ENCODE measurements at regions not wholly inside any gene's neighbourhood (a gene's known extent, or its start where the extent isn't known, plus 50 kb on each side); places are given as distances from the start of the nearest gene placed in this dataset.
A peak's percentile ranks its signal among the peaks of the same experiment; 100 is the strongest.

DNA sequence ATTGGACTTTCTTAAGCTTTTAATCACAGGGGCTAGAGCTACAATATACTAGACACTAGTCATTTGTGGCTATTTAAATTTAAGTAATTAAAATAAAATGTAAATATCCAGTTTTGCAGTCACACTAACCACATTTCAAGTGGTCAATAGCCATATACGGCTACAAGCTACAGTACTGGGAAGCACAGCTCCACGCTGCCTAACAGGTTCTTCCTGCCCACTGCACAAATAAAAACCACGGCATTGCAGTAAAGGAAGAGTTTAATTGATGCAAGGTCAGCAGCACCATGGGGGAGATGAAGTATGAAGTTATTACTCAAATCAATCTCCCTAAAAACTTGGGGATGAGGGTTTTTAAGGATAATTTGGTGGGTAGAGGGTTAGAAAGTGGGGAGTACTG, 134.1 kb downstream of the LURAP1L start:
- no peak overlapping the region for H3K27ac Mint-ChIP-seq
- no peaks in the 10 kb centered on the region for H3K4me1 Mint-ChIP-seq (ENCODE audit: low read depth in 2 of 2)
- ATAC-seq (no peak), DNase-seq (ENCODE audit: low spot score) (no peak)
- H3K36me3 Mint-ChIP-seq: peaks cover 5% of the 10 kb centered on the region
- no peak overlapping the region for H3K4me3 Mint-ChIP-seq
- no peaks in the 10 kb centered on the region for H3K27me3 Mint-ChIP-seq
- peaks cover 11% of the 10 kb centered on the region for H3K9me3 Mint-ChIP-seq

DNA sequence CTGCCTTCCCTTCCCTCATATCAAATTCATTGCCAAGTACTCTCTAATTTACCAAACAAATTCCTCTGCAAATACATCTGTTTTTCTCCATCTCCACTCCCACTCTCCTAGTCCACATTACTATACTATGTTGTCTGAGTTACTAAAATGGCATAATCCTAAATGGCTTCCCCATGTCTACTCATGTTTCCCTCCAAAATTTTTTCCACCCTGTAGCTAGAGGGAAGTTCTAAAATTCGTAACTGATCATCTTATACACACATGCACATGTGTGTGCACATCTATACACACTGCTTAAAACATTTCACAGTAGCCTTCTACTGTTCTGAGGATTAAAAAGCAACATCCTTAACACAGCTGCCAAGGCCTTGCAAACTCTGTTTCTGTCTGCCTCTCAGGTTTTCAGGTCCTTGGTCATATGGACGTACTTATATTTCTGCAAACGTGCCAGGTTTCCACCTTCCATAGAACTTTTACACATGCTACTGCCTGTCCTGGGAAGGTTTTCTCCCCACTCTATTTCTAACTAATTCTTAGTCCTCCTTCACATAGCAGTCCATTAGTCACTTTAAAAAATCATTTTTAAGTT, 140.6 kb downstream of the LURAP1L start:
- peaks cover 21% of the 10 kb centered on the region for H3K9me3 Mint-ChIP-seq
- DNase-seq (ENCODE audit: low spot score) (no peak), ATAC-seq (no peak)
- H3K4me1 Mint-ChIP-seq (ENCODE audit: low read depth in 2 of 2): no peaks in the 10 kb centered on the region
- peaks cover 6% of the 10 kb centered on the region for H3K36me3 Mint-ChIP-seq
- H3K27ac Mint-ChIP-seq: no peak overlapping the region
- H3K4me3 Mint-ChIP-seq: no peak overlapping the region
- no peaks in the 10 kb centered on the region for H3K27me3 Mint-ChIP-seq

DNA sequence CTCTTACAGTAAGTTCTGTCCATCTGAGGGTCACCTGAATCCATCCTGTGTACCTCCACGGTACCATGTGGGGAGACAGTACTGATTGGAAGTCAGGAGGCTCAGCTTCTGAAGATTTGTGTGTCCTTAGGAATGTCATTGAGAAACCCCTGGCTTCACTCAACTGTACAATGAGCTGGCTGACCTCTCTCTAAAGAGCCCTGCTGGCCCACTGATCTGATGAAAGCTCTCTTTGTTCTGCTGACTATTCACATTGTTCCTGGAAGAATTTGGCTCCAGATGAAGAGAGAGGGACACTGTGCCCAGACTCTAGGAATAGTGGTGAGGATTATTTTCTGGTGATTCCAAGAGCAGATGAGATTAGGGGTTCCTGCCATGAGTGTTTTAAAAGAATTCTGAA, 141.2 kb downstream of the LURAP1L start:
- peaks cover 21% of the 10 kb centered on the region for H3K9me3 Mint-ChIP-seq
- DNase-seq (ENCODE audit: low spot score): no peak
- H3K27ac Mint-ChIP-seq: no peak overlapping the region
- H3K27me3 Mint-ChIP-seq: no peaks in the 10 kb centered on the region
- H3K4me1 Mint-ChIP-seq (ENCODE audit: low read depth in 2 of 2): no peaks in the 10 kb centered on the region
- peaks cover 6% of the 10 kb centered on the region for H3K36me3 Mint-ChIP-seq
- no peak overlapping the region for H3K4me3 Mint-ChIP-seq
- no peak for ATAC-seq

DNA sequence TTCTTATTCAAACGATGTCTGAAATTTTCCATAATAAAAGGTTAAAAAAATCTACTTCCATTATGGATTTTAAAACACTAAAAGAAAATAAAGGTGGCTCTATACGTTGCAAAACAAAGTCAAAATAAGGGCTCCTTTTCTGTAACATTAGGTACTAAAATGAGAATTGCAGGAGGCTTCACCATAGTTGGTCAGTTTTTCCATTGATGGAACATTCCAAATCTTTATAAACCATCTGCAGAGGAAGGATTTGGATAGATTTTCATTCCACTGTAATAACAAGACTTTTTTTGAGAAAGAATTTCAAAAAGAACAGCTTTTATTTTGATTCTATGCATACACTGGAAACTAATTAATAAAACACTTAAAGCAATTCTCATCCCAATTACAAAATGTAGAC, 145.6 kb downstream of the LURAP1L start:
- Mint-ChIP-seq H3K4me1 (ENCODE audit: low read depth in 2 of 2) (no peaks in the 10 kb centered on the region), H3K4me3 (no peak overlapping the region), H3K36me3 (peaks cover 2% of the 10 kb centered on the region), H3K27me3 (no peaks in the 10 kb centered on the region), H3K9me3 (peaks cover 21% of the 10 kb centered on the region), H3K27ac (no peak overlapping the region)
- DNase-seq (ENCODE audit: low spot score) (no peak), ATAC-seq (no peak)

DNA sequence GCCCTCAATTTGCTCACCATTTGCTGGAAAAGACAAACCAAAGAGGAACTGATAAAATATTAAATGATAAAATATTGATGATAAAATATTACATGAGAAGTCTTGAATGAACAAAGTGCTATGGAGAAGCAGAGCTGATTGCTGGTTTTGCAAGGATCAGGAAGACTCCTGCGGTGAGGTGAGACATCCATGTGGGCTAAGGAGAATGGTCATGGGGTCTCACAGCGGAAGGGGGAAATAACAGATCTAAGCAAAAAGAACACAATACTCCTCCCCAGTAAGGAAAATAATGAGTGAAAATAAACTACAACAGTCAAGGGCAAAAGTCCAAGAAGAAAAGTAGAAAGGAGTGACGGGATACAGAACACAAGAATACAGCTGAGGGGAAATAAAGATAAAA, 146.8 kb downstream of the LURAP1L start:
- Mint-ChIP-seq H3K27ac (no peak overlapping the region), H3K9me3 (peaks cover 22% of the 10 kb centered on the region), H3K4me1 (ENCODE audit: low read depth in 2 of 2) (no peaks in the 10 kb centered on the region), H3K4me3 (no peak overlapping the region), H3K27me3 (no peaks in the 10 kb centered on the region), H3K36me3 (no peaks in the 10 kb centered on the region)
- DNase-seq (ENCODE audit: low spot score) (no peak), ATAC-seq (no peak)

DNA sequence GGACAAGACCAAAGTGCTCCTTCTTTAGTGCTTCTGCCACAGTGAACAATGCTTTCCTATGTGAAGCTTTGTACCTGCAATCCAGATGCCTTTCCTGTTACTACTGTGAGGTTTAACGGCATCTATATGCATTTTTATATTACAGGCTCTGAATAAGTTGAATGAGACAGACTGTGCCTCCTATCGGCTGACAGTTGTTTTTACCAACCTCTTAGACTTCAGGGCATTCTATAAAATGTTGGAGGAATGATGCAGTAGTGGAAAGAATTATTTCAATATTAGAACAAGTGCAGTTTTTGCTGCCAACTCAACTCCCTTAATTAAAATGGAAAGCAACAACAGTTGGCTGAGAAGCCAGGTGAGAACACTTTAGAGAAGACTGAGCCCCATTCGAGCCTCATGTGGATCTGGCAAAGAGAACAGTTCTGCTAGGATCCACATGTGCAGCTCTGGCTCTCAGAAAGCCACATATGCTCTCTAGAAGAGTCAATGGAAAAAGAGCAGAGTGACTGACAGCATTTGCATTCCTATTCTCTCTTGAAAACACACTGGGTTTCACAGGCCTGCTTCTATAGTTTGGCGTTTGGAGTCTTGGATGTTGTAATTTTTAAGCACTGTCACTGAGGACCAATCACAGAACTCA, 147.5 kb downstream of the LURAP1L start:
- Mint-ChIP-seq H3K9me3 (peaks cover 20% of the 10 kb centered on the region), H3K27me3 (no peaks in the 10 kb centered on the region), H3K27ac (no peak overlapping the region), H3K4me1 (ENCODE audit: low read depth in 2 of 2) (no peaks in the 10 kb centered on the region), H3K36me3 (no peaks in the 10 kb centered on the region), H3K4me3 (no peak overlapping the region)
- ATAC-seq (no peak), DNase-seq (ENCODE audit: low spot score) (no peak)

DNA sequence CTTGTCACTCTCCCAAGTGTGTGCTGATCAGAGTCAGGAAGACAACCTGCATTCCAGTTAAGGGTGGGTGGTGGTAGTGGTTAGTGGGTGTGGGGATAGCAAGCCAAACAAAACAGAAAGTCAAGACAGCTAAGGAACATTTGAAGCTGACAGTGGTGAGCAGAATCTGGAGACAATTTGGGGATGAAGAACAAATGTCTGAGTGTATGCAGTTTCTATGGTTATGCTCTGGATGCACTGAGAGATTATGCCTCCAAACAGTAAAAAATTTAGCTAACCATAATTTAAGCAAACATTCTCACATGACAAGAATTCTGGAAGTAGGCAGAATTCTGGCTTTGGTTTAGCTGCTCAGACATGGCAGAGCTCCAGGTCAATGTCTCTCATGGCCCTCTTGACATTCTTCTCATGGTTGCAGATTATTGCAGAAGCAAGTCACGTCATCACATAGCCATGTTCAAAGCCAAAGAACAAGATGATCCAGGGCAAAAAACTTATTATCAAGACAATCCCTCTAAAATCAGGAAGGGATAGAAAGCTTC, 148.7 kb downstream of the LURAP1L start:
- Mint-ChIP-seq H3K27me3 (no peaks in the 10 kb centered on the region), H3K36me3 (no peaks in the 10 kb centered on the region), H3K9me3 (peaks cover 19% of the 10 kb centered on the region), H3K27ac (no peak overlapping the region), H3K4me1 (ENCODE audit: low read depth in 2 of 2) (no peaks in the 10 kb centered on the region), H3K4me3 (no peak overlapping the region)
- ATAC-seq: no peak
- DNase-seq (ENCODE audit: low spot score): no peak

DNA sequence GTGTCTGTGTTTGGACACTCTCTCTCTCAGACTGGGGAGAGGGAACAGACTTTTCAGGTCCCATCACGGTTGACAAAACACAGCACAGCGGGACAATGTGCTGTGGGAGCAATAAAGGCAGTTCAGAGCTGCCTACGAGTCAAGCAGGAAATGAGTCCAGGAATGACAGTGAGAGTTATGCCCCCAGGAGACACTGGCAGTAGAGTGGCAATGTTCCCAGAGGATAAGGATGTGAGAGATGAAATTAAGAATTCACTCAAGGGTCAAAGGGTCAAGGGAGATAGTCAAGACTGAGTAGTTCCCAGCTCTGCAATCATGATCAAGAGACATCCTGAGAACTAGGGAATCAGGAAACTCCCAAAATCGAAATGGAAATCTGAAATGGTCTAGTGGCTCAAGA, 156.1 kb downstream of the LURAP1L start:
- Mint-ChIP-seq H3K27ac (no peak overlapping the region), H3K4me3 (no peak overlapping the region), H3K4me1 (ENCODE audit: low read depth in 2 of 2) (no peaks in the 10 kb centered on the region), H3K9me3 (peaks cover 4% of the 10 kb centered on the region), H3K36me3 (no peaks in the 10 kb centered on the region), H3K27me3 (no peaks in the 10 kb centered on the region)
- ATAC-seq (no peak), DNase-seq (ENCODE audit: low spot score) (no peak)

DNA sequence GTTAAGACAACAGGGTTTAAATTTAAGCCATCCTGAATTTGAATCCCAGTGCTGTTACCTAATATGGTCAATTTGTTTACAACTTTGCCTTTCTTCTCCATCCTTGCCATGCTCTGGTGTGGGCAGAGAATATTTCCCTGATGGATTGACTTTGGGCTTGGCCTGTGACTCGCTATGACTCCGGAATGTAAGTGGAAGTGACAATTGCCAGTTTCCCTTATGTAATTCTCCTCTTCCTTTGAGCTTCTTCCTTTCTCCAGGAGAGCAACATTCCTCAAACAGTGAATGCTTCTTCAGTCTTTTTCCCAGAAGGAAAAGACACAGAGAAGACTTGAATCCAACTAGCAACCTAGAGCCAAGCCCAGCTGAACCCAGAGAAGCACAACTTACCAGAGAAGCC, 159.1 kb downstream of the LURAP1L start:
- no peaks in the 10 kb centered on the region for H3K36me3 Mint-ChIP-seq
- no peak overlapping the region for H3K27ac Mint-ChIP-seq
- DNase-seq (ENCODE audit: low spot score) (no peak), ATAC-seq (no peak)
- no peaks in the 10 kb centered on the region for H3K27me3 Mint-ChIP-seq
- peaks cover 7% of the 10 kb centered on the region for H3K9me3 Mint-ChIP-seq
- H3K4me1 Mint-ChIP-seq (ENCODE audit: low read depth in 2 of 2): no peaks in the 10 kb centered on the region
- H3K4me3 Mint-ChIP-seq: no peak overlapping the region

DNA sequence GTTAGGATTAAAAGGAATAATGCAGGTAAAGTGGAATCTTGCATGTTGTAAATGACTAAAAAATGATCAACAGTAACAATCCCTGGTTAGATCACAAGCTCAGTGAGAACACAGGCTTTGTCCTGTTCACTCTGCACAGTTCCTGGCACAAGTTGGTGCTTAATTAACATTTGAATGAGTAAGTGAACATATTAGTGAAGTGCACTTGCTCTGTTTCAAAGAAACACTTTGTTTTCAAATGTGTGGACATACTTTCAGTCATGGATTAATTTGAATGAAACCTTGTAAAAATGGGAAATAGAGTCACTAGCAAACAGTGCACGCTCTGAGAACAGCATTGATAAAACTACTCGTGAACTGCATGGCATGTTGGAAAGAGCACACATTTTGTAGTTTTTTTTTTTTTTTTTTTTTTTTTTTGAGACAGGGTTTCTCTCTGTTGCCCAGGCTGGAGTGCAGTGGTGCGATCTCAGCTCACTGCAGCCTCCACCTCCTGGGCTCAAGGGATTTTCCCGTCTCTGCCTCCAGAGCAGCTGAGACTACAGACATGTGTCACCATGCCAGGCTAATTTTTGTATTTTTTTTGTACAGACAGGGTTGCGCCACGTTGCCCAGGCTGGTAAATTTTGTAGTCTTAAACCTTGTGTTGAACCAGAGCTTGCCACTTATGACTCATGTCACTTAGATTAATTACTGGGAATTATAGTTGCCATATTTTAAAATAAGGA, 159.9 kb downstream of the LURAP1L start:
- Mint-ChIP-seq H3K4me1 (ENCODE audit: low read depth in 2 of 2) (no peaks in the 10 kb centered on the region), H3K36me3 (no peaks in the 10 kb centered on the region), H3K4me3 (no peak overlapping the region), H3K9me3 (peaks cover 7% of the 10 kb centered on the region), H3K27ac (no peak overlapping the region), H3K27me3 (no peaks in the 10 kb centered on the region)
- no peak for ATAC-seq
- DNase-seq (ENCODE audit: low spot score): no peak

DNA sequence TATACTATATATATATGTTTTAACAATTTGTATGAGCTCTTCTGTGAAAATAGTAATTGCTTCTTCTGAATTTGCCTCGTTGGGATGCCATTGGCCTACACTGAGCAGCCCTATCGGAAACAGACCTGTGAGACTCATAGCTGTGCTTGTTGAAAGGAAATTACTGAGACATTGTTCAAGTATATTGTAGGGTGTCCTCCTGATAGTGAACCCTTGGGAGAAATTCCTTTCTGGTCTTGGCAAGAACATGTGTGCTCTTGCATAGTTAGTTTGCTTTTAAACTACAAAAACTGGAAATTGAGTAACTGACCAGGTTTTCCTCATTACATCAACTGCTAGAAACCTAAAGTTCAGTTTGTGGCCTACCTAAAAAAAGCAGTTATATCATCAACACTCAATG, 160.9 kb downstream of the LURAP1L start:
- Mint-ChIP-seq H3K4me3 (no peak overlapping the region), H3K9me3 (peaks cover 4% of the 10 kb centered on the region), H3K27ac (no peak overlapping the region), H3K36me3 (no peaks in the 10 kb centered on the region), H3K27me3 (no peaks in the 10 kb centered on the region), H3K4me1 (ENCODE audit: low read depth in 2 of 2) (no peaks in the 10 kb centered on the region)
- ATAC-seq (no peak), DNase-seq (ENCODE audit: low spot score) (no peak)

DNA sequence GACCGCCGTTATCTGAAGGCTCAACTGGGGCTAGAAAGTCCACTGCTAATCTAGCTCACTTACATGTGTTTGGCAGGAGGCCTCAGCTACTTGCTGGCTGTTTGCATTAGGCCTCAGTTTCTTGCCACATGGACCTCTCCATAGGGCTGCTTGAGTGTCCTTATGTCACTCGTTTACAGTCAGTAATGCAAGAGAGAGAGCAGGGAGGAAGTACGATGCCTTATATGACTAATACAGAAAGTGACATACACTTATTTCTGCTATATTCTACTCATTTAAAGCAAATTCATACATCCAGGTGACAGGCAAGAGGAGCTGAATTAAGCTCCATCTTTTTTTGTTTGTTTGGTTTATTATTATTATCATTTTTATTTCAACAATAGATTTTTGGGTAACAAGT, 179.6 kb downstream of the LURAP1L start:
- Mint-ChIP-seq H3K36me3 (peaks cover 18% of the 10 kb centered on the region), H3K27ac (no peak overlapping the region), H3K27me3 (no peaks in the 10 kb centered on the region), H3K9me3 (peaks cover 32% of the 10 kb centered on the region), H3K4me3 (no peak overlapping the region), H3K4me1 (ENCODE audit: low read depth in 2 of 2) (no peaks in the 10 kb centered on the region)
- DNase-seq (ENCODE audit: low spot score): no peak
- ATAC-seq: no peak

DNA sequence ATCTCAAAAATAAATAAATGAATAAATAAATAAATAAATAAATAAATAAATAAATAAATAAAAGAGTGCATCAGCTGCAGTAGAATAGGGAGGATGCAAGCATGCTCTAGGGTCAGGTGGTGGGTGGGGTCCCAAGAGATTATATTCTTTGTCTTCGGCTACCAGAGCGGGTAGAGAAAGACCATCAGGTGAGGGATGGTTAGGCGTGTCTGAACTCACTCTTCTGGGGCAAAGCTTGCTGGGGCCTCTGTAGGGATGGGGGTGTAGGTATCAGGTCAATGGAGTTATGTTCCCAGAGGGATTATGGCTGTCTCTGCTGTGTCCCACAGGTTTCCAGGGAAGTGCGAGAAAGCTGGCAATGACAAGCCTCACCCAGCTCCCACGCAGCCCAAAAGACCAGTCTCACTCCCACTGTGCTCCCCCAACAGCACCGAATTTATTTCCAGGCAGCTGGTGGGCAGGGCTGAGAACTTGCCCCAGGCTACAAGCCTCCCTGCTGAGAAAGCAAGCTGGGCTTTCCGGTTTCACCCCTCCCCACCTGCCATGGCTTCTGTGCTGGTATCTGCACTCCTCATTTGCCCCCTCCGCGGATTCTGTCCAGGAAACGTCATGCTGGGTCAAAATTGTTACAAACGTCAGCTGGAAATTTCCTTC, 180.8 kb downstream of the LURAP1L start:
- H3K9me3 Mint-ChIP-seq: peaks cover 27% of the 10 kb centered on the region
- peaks cover 18% of the 10 kb centered on the region for H3K36me3 Mint-ChIP-seq
- no peak overlapping the region for H3K4me3 Mint-ChIP-seq
- DNase-seq (ENCODE audit: low spot score) (no peak), ATAC-seq (peak in 1 of 2 donors; percentile 20)
- no peak overlapping the region for H3K27ac Mint-ChIP-seq
- no peaks in the 10 kb centered on the region for H3K4me1 Mint-ChIP-seq (ENCODE audit: low read depth in 2 of 2)
- no peaks in the 10 kb centered on the region for H3K27me3 Mint-ChIP-seq

DNA sequence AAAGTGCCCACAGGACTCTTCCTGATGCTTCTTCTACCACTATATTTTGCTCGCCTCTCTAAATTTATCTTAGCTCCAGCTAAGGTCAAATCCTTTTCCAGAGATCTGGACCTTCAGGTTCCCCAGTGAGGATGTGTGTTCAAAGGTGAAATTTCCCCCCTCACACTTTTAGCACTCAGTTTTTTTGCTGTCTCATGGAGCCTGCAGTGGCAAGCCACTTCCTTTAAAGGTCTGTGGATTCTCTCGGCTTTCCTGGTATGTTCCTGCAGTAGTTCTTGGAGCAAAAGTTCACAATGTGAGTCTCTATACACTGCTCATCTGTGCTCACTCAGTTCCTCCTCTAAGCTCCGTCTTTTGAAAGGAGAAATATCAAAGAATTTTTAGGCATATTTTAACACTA, 181.4 kb downstream of the LURAP1L start:
- Mint-ChIP-seq H3K27me3 (no peaks in the 10 kb centered on the region), H3K4me1 (ENCODE audit: low read depth in 2 of 2) (no peaks in the 10 kb centered on the region), H3K27ac (no peak overlapping the region), H3K4me3 (no peak overlapping the region), H3K9me3 (peaks cover 24% of the 10 kb centered on the region), H3K36me3 (peaks cover 18% of the 10 kb centered on the region)
- ATAC-seq (no peak), DNase-seq (ENCODE audit: low spot score) (no peak)

Data from natural killer cell treated with Interleukin-12 subunit alpha and Interleukin-12 subunit beta and Interleukin-15 and Interleukin-18, amount 100 ng/mL, for 72 hours (primary cell).